ENCODE measurements at regions not wholly inside any gene's neighbourhood (a gene's known extent, or its start where the extent isn't known, plus 50 kb on each side); places are given as distances from the start of the nearest gene placed in this dataset.

DNA sequence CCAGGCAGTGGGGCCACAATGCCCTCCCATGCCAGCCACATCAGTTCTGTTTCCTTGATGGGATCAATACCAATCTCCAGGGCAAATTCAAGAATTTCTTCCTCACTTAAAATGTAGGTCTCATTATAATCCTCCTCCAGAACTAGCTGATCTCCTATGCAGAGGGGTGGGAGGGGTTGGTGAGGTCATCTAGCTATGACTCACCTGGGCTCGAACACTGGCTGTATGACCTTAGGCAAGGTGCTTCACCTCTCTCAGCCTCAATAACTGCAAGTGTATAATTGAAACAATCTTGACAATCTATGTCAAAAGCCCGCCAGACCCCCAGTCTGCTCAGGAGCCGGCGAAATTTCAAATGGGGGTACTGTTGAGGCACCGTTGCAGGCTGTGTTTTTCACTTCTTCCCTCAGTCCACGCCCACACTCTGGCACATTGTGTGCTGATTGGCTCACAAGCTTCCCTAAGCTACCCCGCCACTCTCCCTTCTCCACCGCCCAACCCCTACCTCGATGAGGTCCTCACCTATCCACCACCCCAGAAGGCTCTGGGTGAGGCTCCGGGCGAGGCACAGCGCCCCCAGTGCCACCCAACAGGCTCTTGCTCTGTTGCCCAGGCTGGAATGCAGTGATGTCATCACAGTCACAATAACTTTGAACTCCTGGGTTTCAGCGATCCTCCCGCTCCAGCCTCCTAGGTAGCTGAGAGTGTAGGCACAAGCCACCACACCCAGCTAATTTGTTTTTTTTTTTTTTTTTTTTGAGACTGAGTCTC lies 70.5 kb downstream of the ZNF22 start:
- TF ChIP-seq CTCF (optimal IDR thresholded peaks at IDR 0.05 in 1 of 3, IDR thresholded peaks at IDR 0.05 in 1 of 3, conservative IDR thresholded peaks at IDR 0.05 in 1 of 3; ENCODE audit: extremely low read depth in 1 of 3, insufficient read depth in 2 of 3, low read length in 3 of 3), result no peak
- TF ChIP-seq EZH2 (IDR thresholded peaks at IDR 0.05; ENCODE audit: low read length), result no peak

Data from keratinocyte (primary cell).